Gastrocnemius medialis (tissue), 4 donors: ENCODE measurements at regions not wholly inside any gene's neighbourhood (a gene's known extent, or its start where the extent isn't known, plus 50 kb on each side); places are given as distances from the start of the nearest gene placed in this dataset.

Source experiments
- POLR2A ChIP-seq, 2 donors: fragments of 450-650 bp; IDR thresholded peaks; one replicate each; pipeline ENCODE4 v1.6.1; 2017; ENCODE audit warnings: antibody characterized with exemption in 2 of 2, mild to moderate bottlenecking in 2 of 2, moderate library complexity in 2 of 2
- TF ChIP-seq, protein P1 (sequence below), 5 experiments: fragments of 450-650 bp in 3 of 5; fragments of 200-600 bp in 2 of 5; sonication (generic) in 2 of 5; IDR thresholded peaks in 4 of 5; conservative IDR thresholded peaks in 1 of 5; 1 replicate in 4 of 5; 2 replicates in 1 of 5; pipeline ENCODE4 v1.5.1; 2016 to 2019; ENCODE audit warnings: antibody characterized with exemption in 5 of 5, mild to moderate bottlenecking in 3 of 5, moderate library complexity in 3 of 5

DNA sequence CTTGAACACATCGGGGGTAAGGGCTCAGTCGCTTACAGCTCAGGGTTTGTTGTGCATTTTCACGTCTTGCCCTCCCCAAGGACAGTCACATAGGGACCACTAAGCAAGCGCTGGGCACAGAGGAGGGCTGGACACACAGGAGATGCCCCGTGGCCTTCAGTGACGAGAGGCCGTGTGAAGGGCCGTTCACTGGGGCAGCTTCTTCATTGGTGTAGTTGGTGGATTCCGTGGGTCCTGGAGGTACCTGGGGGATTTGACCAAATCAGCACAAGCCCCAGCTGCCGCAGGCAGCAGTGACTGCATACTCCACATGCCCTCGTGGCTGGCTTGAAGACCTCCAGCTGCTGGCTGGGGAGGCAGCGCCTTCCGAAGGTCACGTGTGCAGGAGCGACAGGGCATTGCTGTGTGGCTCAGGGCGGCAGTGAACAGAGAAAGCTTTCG lies 100.8 kb upstream of the C1orf174 start:
- TF ChIP-seq, protein P1, sequence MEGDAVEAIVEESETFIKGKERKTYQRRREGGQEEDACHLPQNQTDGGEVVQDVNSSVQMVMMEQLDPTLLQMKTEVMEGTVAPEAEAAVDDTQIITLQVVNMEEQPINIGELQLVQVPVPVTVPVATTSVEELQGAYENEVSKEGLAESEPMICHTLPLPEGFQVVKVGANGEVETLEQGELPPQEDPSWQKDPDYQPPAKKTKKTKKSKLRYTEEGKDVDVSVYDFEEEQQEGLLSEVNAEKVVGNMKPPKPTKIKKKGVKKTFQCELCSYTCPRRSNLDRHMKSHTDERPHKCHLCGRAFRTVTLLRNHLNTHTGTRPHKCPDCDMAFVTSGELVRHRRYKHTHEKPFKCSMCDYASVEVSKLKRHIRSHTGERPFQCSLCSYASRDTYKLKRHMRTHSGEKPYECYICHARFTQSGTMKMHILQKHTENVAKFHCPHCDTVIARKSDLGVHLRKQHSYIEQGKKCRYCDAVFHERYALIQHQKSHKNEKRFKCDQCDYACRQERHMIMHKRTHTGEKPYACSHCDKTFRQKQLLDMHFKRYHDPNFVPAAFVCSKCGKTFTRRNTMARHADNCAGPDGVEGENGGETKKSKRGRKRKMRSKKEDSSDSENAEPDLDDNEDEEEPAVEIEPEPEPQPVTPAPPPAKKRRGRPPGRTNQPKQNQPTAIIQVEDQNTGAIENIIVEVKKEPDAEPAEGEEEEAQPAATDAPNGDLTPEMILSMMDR (IDR thresholded peaks at IDR 0.05 in 4 of 5, conservative IDR thresholded peaks at IDR 0.05 in 1 of 5), result no peak
- TF ChIP-seq POLR2A (IDR thresholded peaks at IDR 0.05), result no peak
